ENCODE measurements at regions not wholly inside any gene's neighbourhood (a gene's known extent, or its start where the extent isn't known, plus 50 kb on each side); places are given as distances from the start of the nearest gene placed in this dataset.
"Not testable (repeated sequence)": the region's sequence is repeated elsewhere in the genome, so short reads cannot be mapped to it uniquely, and the experiment has no call there.

DNA sequence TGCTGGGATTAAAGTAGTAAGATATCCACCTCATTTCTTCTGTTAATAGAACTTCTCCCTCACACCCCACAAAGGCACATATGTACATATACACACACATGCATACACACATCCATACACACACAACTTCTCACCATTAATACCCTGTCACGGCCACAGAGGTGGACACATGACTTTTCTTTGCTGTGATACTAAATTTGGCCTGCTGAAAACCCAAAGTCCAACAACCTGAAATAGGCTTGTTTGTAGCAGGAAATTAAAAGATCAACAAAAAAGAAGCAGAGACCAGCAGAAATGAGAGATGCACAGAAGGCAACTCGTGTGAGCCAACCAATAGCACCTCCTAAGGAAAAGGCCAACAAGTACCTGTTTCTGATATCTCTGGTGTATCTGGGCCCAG is 128.7 kb upstream of the PCGF5 start:
- DNase-seq = no peak

DNA sequence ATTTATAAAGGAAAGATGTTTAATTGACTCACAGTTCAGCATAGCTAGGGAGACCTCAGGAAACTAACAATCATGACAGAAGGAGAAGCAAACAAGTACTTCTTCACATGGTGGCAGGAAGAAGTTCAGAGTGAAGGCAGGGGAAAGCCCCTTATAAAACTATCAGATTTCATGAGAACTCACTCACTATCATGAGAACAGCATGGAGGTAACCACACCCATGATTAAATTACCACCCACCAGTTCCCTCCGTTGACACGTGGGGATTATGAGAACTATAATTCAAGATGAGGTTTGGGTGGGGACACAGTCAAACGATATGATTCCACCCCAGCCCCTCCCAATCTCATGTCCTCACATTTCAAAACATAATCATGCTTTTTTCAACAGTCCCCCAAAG is 124.2 kb upstream of the PCGF5 start:
- DNase-seq = no peak

DNA sequence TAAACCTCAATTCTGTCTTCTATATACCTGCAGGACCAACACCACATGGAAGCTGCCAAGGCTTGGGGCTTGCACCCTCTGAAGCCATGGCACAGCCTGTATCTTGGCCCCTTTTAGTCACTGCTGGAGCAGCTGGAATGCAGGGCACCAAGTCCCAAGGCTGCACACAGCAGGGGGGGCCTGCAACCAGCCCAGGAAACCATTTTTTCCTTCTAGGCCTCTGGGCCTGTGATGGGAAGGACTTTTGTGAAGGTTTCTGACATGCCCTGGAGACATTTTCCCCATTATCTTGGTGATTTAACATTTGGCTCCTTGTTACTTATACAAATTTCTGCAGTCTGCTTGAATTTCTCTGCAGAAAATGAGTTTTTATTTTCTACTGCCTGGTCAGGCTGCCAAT is 123.2 kb upstream of the PCGF5 start:
- DNase-seq = no peak

DNA sequence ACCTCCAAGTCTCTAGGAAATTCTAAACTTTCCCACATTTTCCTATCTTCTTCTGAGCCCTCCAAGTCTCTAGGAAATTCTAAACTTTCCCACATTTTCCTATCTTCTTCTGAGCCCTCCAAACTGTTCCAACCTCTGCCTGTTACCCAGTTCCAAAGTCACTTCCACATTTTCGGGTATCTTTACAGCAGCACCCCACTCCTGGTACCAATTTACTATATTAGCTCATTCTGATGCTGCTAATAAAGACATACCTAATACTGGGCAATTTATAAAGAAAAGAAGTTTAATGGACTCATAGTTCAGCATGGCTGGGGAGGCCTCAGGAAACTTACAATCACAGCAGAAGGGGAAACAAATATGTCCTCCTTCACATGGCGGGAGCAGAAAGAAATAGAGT is 122.4 kb upstream of the PCGF5 start:
- DNase-seq = not testable (repeated sequence)

DNA sequence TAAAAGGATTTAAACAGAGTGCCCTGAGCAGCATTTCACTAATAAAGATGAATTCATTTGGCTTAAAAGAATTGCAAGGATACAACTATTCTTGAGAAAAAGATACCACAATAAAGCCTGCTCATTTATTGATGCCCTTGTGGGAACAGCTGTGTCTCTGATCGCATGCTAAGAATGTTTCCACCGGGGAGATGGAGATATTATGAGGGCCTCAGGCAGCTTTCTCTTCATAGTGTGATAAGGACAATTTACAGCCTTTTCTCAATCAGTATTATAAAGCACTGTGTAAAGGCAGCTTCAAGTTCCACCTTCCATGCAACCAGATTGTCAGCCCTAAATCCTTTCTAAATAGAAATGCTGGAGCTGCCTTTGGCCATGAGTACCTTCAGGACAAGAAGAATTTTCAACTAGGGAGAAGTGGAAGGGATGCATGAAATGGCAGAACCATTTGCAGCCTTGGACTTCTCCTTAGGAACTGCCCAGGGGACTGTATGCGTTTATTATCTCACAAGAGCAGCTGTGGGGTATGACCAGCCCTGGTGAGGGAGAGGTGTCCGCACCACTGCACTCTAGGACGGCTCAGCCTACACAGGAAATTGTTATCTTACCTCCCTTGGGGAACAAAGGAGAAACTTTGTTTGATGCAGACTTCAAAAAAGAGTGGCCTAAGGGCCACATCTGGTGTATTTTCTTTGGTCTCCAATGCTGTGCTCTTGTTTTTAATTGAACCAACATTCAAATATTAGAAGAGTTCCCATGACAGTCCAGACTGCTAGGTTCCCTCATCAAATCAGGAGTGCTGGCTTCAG is 116.9 kb upstream of the PCGF5 start:
- no peak for DNase-seq

DNA sequence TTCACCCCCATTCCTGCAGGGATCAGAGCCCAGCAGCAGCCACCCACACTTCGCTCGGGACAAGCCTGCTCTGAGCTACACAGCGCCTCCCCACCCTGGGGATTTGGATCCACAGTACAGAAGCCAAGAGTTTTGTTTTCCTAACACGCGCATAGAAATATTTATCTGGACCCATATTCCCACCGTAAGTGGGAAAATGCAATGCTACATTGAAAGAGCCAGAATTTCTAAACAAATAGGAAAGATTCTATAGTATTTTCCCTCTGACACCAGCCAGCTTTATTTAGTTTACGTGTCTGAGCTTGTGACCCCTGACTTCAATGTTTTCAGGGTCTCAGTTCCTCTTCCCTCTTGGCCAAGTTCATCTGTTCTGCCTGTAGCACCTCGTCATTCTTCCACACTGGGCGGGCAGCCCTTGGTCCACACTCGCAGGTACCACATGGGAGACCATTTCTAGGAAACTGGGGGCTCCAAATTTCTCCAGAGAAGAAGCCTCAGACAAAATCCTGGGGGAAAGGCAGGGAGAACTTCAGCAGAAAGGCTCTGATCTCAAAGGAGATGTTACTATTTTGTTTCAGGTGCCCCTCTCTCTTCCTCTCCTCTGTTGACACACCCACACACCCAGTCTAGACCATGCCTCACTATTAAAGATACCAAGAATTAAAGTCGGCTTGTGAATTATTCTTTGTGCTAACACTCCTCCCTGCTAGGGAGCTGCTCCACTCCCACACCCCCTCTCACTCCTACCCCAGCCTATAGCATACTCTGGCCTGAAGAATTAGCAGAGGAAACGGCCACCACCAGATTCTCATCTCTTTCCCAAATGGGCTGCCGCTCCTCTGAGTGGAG is 116.0 kb upstream of the PCGF5 start:
- no peak for DNase-seq

DNA sequence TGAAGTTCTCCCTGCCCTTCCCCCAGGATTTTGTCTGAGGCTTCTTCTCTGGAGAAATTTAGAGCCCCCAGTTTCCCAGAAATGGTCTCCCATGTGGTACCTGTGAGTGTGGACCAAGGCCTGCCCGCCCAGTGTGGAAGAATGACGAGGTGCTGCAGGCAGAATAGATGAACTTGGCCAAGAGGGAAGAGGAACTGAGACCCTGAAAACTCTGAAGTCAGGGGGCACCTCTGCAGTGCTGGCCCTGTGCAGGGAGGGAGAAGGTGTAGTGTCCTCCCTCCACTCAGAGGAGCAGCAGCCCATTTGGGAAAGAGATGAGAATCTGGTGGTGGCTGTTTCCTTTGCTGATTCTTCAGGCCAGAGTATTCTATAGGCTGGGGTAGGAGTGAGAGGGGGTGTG is 115.2 kb upstream of the PCGF5 start:
- no peak for DNase-seq

DNA sequence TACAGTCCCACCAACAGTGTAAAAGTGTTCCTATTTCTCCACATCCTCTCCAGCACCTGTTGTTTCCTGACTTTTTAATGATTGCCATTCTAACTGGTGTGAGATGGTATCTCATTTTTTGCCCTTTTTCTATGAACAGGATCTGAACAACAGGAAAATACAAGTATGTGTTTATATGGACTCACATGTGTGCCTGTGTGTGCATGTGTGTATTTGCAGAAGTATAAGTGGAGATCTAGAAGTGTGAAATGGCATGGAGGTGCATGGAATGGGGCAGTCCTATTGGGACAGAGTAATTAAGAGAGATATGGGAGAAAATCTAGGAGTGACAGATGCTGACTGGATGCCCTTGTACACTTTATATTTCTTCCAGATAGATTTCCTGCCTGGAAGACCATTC is 111.6 kb upstream of the PCGF5 start:
- no peak for DNase-seq

DNA sequence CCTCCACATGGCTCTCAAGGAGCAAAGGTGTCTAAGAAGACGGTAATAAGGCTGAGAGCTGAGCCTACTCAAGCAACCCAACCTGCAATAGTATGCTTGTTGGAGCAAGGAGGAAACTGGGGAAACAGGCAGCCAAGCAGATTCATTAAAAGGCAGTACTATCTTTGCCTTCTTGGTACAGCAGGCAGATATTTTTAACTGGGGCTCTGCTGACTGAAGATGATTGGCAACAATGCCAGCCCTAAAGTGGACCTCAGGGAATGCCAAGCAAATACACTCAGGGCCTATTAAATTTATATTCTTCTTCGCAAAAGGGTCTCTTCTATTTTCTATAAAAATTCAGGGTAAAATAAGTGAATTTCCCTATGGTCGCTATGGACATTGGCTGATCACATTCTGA is 109.4 kb upstream of the PCGF5 start:
- no peak for DNase-seq

DNA sequence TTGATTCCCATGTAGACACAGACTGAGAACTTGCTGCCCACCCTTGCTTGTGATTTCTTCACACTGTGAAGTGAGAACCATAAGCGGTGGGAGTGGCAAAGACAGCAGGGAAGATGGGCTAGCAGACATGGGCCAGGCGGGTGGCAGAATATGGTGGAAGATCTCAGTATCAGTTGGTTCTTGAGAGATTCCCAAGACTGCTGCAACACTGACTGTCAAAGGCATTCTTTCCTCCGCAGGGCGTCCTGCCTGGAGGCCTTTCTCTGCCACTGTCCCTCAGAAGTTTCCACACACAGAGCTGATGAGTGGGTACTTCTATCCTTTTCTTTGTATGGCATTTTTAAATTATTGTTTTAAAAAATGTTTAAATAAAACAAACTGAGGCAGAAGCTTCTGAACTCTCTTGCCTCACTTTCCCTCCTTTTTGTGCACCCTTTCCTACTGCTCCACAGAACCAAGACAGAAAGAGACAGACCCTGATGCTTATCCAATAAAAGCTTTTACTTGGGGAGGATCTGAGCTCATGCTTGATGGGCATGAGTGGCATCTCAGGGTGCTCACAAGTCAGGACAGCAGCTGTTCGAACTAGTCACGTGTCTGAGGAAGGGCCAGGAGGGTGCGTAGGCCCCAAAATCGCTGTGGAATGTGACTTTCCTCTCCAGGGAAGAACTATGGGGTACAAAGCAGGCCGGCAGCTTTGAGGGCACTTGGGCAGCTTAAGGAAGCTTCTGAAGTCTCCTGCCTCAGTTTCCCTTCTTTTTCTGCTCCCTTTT is 104.7 kb upstream of the PCGF5 start:
- no peak for DNase-seq

DNA sequence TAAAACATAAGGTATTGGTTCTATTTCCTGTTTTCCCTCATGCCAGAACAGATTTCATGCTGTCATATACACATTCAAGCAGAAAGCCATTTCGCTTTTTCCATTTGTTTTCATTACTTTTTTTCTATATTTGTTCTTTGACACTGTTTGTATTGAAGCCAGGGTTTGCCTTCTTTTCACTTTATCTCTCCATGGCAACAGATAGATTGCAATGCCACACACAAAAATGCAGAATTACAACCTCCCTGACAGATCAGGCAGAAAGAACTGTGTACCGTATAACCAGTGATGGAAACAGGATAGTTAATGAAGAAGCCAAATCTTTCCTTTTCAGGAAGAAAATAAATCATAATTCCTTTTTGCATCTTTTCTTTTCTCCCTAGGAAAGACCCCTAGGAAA is 103.0 kb upstream of the PCGF5 start:
- no peak for DNase-seq

DNA sequence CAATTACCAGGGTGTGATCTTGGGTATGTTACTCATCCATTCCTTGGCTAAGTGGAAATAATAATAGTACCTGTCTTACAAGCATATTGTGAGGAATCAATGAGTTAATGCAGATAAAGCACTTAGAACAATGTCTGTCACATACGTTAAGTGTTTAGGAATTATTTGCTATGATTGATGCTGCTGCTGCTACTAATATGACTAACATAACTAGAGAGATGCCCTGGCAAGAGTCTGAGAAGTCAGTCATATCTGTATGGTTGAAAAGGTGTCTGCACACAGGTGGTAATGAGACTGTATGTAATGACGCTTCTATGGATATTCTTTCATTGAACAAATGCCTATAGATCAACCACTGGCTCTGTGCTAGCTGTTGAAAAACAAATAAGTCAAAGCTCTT is 100.1 kb upstream of the PCGF5 start:
- no peak for DNase-seq

DNA sequence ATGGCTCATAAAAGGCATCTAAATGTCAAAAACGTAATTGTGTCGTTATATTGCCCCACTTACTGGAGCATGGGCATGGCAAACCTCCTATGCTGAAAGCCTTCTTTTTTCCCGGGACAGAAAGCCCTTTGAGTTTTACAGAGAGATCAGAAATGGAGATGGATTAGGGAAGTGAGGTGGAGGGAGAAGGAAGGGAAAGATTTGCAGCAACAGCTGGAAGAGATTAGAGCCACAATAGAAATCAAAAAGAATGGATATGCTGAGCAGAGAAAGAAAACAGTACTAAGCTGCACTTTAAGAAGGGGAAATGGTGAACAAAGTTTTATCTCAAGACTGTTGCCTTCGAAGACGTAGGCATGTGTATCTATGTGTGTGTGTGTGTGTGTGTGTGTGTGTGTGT is 97.2 kb upstream of the PCGF5 start:
- DNase-seq = no peak

DNA sequence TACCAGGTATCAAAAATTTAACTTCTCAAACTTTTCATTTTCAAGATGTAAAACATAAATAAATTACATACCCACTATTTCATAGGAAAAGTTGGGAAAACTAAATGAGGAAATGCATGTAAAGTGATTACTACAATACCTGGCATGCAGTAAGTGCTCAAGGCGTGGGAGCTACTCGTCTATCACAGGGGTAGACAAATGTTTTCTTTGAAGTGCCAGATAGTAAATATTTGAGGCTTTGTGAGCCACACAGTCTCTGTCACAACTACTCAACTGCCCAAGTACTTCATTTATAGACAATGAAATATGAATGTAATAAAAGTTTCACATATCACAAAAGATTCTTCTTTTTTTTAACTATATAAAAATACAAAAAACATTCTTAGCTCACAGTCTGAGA is 96.4 kb upstream of the PCGF5 start:
- no peak for DNase-seq

DNA sequence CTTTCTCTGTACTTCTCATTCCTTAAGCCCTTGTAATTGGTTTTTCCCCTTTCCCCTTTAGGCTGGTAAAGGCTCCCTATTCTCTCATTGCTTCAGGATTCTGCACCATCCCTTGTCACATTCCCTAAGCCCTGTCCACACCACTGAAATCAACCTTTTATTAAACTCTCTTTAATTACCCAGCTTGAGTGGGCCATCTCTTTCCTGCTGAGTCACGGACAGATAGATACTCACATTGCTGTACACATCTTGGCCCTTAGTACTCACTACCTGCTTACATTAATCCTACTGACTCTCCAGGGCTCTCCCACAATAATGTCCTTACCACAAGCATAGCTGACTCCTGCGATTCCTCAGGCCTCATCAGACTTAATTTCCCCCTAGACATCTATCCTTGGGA is 94.0 kb upstream of the PCGF5 start:
- no peak for DNase-seq

DNA sequence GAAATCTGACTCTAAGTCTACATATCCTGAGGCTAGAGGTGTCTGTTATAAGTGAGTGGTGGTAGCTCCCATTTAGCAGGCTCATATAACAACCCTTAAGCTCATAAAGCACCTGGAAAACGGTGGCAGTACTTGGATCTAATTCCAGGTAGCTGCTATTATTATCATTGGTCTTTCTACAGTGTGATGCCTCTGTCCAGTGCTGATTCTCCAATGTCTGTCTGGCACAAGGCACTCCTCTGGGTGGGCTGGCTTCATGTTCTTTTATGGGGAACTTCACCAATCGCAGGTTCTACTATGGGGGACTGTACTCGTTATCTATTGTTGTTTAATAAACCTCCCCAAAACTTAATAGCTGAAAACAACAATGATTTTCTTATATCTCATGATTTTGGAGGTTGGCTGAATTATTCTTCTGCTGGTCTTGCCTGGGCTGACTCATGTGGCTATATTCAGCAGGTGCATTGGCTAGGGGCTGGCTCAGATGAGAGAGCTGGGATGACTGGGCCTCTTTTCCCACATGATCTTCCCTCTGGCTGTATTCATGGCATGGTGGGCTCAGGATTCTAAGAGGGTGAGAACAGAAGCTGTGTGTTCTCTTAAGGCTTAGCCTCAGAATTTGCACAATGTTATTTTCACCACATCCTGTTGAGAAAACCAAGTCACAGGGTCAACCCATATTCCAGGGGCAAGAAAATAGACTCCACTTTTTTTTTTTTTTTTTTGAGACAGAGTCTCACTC is 93.0 kb upstream of the PCGF5 start:
- DNase-seq = no peak

DNA sequence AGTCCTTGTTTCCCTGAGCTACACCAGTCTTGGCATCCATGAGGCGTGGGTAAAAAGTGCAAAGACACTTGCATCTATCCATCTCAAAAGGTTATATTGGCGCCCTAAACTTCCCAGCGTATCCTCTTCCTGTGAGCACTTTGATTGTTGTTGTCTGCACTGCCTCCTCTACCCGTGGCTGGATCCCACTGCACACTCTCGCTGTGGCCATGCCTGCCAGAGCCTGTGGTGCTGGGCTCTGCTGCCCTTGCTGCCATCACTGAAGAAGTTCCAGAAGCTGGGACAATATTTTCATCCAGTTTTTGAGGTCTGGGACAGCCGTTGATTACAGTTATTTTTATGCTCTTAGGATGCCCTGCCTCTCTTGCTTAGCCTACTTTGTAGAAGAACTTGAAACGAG is 85.3 kb upstream of the PCGF5 start:
- no peak for DNase-seq

DNA sequence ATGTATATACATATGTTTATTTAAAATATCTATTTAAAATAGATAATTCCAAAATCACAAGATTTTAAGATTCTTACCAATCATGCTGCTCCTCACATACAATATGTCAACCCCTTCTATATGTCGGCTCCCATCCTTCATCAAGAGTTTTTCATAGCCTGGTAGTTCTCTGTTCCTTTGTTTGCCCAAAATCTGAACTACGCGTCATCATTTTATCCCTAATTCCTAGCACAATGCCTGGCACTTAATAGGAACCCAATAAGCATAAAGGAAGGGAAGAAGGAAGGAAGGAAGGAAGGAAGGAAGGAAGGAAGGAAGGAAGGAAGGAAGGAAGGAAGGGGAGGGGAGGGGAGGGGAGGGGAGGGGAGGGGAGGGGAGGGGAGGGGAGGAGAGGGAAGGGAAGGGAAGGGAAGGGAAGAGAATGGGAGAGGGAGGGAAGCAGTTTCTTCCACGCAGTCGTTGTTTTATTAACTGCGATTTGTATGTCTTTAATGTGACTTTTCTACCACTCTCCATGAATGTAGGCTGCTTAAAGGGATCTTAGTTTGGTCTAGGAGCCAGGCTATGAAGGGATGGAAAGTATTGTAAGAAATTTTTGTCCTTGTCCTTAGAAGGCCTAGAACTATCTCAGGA is 83.3 kb upstream of the PCGF5 start:
- DNase-seq = no peak

DNA sequence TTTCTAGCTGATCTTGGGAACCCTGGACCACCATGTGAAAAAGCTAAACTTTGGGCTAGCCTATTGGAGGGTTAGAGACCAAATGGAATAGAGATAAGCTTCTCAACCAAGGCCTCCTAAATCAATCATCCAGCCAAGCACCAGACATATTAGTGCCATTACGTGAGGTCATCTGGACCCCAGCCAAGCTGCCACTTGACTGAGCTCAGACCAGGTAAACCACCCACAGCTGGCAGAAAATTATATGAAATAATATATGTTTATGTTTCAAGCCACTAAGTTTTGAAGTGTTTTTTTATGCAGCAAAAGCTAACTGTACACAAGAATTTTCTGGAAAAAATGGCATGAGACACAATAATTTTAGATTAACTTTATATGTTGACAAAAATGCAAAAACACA is 82.6 kb upstream of the PCGF5 start:
- peak; percentile 52 for DNase-seq

DNA sequence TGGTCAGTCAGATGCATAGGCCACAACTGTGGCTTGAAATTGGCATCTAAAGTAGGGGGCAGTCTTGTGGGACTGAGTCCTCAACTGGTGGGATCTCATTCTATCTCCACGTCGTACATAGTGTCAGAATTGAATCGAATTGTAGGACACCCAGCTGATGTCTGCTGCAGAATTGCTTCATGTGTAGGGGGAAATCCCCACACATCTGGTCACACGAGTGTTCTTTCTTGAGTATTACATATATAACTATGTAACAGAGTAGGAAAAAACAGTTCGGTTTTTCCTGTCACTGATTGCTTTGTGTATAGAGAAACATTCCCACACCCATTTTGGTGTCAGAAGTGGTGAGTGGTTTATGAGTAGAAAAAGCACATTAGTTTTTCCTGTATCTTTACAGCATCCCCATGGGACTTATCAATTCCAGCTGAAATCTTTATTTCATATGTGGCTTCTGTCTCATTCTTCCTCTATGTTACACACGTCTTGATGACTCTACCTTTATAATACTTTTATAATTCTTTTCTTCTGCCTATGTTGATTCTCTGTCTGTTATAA is 79.4 kb upstream of the PCGF5 start:
- DNase-seq = no peak

DNA sequence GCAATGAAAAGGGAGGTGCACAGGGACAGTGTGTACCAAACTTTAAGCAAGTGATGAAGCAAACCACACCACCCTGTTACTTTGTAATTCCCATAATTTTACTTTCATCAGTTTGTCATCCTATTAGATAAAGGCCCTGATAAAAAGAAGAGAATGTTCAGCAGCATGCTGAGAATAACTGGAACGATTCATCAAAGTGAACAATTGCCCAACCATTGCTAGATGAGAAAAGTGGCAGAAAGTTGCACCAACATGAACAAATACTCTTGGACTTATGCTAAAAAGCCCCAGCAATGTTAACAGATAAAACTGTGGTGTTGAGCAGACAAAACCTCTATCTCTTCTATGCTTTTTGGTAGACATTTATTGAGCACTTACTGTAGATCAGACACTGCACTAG is 75.5 kb upstream of the PCGF5 start:
- DNase-seq = no peak

DNA sequence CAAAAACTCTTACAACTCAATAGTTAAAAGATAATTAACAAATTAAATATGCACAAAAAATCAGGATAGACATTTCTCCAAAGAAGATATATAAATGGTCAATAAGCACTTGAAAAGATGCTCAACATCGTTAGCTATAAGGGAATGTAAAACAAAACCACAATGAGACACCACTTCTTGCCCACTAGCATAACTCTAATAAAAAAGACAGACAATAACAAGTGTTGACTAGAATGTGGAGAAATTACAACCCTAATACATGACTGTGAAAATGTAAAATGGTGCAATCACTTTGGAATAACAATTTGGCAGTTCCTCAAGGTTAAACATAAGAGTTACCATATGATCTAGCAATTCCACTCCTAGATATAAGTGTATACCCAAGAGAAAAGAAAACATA is 74.3 kb upstream of the PCGF5 start:
- DNase-seq = no peak

Data from NCI-H510A (cell line).